Caco-2 (cell line): ENCODE measurements at regions not wholly inside any gene's neighbourhood (a gene's known extent, or its start where the extent isn't known, plus 50 kb on each side); places are given as distances from the start of the nearest gene placed in this dataset.

Source experiments
- BruUV-seq: library from RNA; stranded (reverse); fragments of 400-500 nt; replicated peaks from 2 replicates; lab custom pipeline; 2021; lab: Mats Ljungman, UMichigan
- CTCF ChIA-PET: fragments of 300-600 bp; sonication (Branson Sonifier 250); formaldehyde crosslinking; loops from one replicate; lab custom pipeline; 2022; ENCODE audit warnings: antibody characterized with exemption; lab: Charles Lee
- POLR2A ChIA-PET: fragments of 300-600 bp; sonication (Branson Sonifier 250); formaldehyde crosslinking; loops from one replicate; lab custom pipeline; 2022; ENCODE audit warnings: antibody characterized with exemption; lab: Charles Lee
- DNase-seq, 2 experiments: peaks; one replicate each; pipeline versions ENCODE4 v3.0.0 to v3.0.0-alpha.2; 2020 to 2022
- H3K27me3 ChIP-seq: replicated peaks from 2 replicates; pipeline ENCODE4 v1.6.0; 2011; ENCODE audit warnings: low read length; ENCODE audit not compliant: control insufficient read depth, insufficient read depth
- H3K36me3 ChIP-seq: 2 replicates; pipeline ENCODE4 v1.5.1; 2011; ENCODE audit warnings: low read length; ENCODE audit not compliant: control insufficient read depth, insufficient read depth
- H3K4me1 ChIP-seq: fragments of 250-450 bp; sonication (Bioruptor Pico); 2 replicates; pipeline ENCODE4 v1.5.1; 2020; ENCODE audit warnings: mild to moderate bottlenecking
- H3K4me3 ChIP-seq: 2 replicates; pipeline ENCODE4 v1.5.1; 2011; ENCODE audit warnings: low read depth, mild to moderate bottlenecking, control low read depth, low read length
- H3K9me3 ChIP-seq: fragments of 250-450 bp; sonication (Bioruptor Pico); 2 replicates; pipeline ENCODE4 v1.5.1; 2020; ENCODE audit warnings: mild to moderate bottlenecking, moderate library complexity
- H3K27ac Mint-ChIP-seq: one replicate; pipeline ENCODE4 v1.8.0; 2022; ENCODE audit warnings: mixed read lengths; ENCODE audit not compliant: unreplicated experiment
- H3K27me3 Mint-ChIP-seq: one replicate; pipeline ENCODE4 v1.8.0; 2022; ENCODE audit warnings: mixed read lengths; ENCODE audit not compliant: insufficient read depth, unreplicated experiment
- H3K36me3 Mint-ChIP-seq: one replicate; pipeline ENCODE4 v1.8.0; 2022; ENCODE audit warnings: mild to moderate bottlenecking, mixed read lengths; ENCODE audit not compliant: insufficient read depth, unreplicated experiment
- H3K4me1 Mint-ChIP-seq: one replicate; pipeline ENCODE4 v1.8.0; 2022; ENCODE audit warnings: low read depth, mixed read lengths; ENCODE audit not compliant: unreplicated experiment
- H3K4me3 Mint-ChIP-seq: one replicate; pipeline ENCODE4 v1.8.0; 2022; ENCODE audit warnings: mild to moderate bottlenecking, moderate library complexity, mixed read lengths; ENCODE audit not compliant: unreplicated experiment
- H3K9me3 Mint-ChIP-seq: one replicate; pipeline ENCODE4 v1.8.0; 2022; ENCODE audit warnings: mixed read lengths; ENCODE audit not compliant: unreplicated experiment
- intact Hi-C: fragments of 100-400 bp; cut with micrococcal nuclease; formaldehyde crosslinking; loops from one replicate; pipeline ENCODE4 v1.10.0; 2022; ENCODE audit not compliant: unreplicated experiment
- TF ChIP-seq, protein P1 (sequence below), 2 experiments: fragments of 200-600 bp in 1 of 2; IDR thresholded peaks; 1 replicate in 1 of 2; 2 replicates in 1 of 2; pipeline versions ENCODE4 v1.5.1 to v1.8.0; 2011 to 2022; ENCODE audit warnings: antibody characterized with exemption in 1 of 2, control low read depth in 1 of 2, inconsistent platforms in 1 of 2, low read depth in 1 of 2, low read length in 1 of 2, mild to moderate bottlenecking in 1 of 2, moderate library complexity in 1 of 2; ENCODE audit not compliant: insufficient read depth in 1 of 2, severe bottlenecking in 1 of 2, unreplicated experiment in 1 of 2

DNA sequence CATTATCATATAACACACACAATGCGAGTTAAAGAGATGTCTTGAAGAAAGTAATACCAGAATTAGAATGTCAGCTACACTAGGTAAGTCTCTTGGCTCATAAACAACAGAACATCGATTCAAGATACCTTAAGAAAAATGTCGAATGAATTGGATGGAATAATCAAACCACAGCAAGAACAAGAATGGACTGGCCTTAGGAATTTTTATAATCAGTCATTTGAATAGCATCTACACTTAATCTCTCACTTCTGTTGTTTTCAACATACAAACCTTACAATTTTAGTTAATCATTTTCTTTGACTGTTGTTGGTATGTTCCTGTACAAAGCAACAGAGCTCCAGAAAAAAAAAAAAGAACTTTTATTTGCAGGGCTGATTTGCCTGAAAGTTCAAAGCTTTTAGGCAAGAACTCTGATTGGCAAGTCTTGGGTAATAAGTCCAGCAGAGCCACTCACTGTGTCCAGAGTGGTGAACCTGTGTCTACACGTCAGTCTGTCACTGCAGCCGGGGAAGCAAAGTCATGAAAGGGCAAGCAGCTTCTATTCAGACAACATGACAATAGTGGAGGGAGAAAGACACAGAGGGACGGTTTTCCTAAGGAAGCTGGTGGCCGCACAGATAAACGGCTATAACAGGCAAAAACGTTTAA is 1026.1 kb upstream of the MIR17HG start:
- POLR2A ChIA-PET, result interaction anchor here (0.6 kb wide), 1 partner anchor 67 kb away, joined by 5 read pairs; no protein-coding TSS in a partner anchor
- H3K9me3 Mint-ChIP-seq, result no peaks in the 10 kb centered on the region
- H3K27me3 ChIP-seq, result no peaks in the 10 kb centered on the region
- no TSS peak for BruUV-seq
- no peaks in the 10 kb centered on the region for H3K9me3 ChIP-seq
- CTCF ChIA-PET, result no interaction called here
- peak in 1 of 2 experiments; percentile 25 for DNase-seq
- H3K4me1 ChIP-seq, result 0 out of 2 replicates have a peak, but pooled peaks cover 9% of the 10 kb centered on the region
- peaks cover 12% of the 10 kb centered on the region for H3K4me1 Mint-ChIP-seq
- no peaks in the 10 kb centered on the region for H3K36me3 ChIP-seq
- no peak overlapping the region for H3K27ac Mint-ChIP-seq
- TF ChIP-seq, protein P1, sequence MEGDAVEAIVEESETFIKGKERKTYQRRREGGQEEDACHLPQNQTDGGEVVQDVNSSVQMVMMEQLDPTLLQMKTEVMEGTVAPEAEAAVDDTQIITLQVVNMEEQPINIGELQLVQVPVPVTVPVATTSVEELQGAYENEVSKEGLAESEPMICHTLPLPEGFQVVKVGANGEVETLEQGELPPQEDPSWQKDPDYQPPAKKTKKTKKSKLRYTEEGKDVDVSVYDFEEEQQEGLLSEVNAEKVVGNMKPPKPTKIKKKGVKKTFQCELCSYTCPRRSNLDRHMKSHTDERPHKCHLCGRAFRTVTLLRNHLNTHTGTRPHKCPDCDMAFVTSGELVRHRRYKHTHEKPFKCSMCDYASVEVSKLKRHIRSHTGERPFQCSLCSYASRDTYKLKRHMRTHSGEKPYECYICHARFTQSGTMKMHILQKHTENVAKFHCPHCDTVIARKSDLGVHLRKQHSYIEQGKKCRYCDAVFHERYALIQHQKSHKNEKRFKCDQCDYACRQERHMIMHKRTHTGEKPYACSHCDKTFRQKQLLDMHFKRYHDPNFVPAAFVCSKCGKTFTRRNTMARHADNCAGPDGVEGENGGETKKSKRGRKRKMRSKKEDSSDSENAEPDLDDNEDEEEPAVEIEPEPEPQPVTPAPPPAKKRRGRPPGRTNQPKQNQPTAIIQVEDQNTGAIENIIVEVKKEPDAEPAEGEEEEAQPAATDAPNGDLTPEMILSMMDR (IDR thresholded peaks at IDR 0.05; ENCODE audit: insufficient read depth in 1 of 2, low read depth in 1 of 2, low read length in 1 of 2, severe bottlenecking in 1 of 2, unreplicated experiment in 1 of 2), result no peak
- intact Hi-C loops, result no loop called here
- H3K4me3 ChIP-seq, result no peak overlapping the region
- no peaks in the 10 kb centered on the region for H3K27me3 Mint-ChIP-seq
- H3K4me3 Mint-ChIP-seq, result no peak overlapping the region
- H3K36me3 Mint-ChIP-seq, result no peaks in the 10 kb centered on the region

DNA sequence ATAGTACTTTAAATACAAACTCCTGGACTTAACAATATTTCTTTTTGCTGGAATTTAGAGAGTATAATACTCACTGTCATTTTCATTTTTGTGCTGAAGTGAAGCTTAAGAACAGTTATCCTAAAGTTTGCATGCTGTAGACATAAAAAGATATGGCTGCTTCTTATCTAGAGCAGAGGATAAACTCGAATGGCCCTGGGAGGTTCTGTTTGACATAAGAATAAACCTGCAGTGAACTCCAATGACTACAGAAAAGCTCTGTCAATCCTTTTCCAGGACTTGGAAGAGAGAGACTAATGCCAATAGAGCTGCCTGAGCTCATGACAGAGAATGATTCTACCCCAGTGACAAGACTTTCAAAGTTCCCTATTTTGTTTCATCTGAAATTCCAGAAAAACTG is 1017.8 kb upstream of the MIR17HG start:
- Mint-ChIP-seq H3K9me3 (no peaks in the 10 kb centered on the region), H3K4me1 (no peaks in the 10 kb centered on the region), H3K36me3 (no peaks in the 10 kb centered on the region), H3K4me3 (no peak overlapping the region), H3K27ac (no peak overlapping the region), H3K27me3 (no peaks in the 10 kb centered on the region)
- Histone ChIP-seq H3K4me3 (no peak overlapping the region), H3K36me3 (no peaks in the 10 kb centered on the region), H3K27me3 (no peaks in the 10 kb centered on the region), H3K4me1 (no peaks in the 10 kb centered on the region), H3K9me3 (no peaks in the 10 kb centered on the region)
- POLR2A ChIA-PET, result no interaction called here
- no peak for DNase-seq
- CTCF ChIA-PET, result no interaction called here
- no TSS peak for BruUV-seq
- TF ChIP-seq, protein P1 (IDR thresholded peaks at IDR 0.05; ENCODE audit: insufficient read depth in 1 of 2, low read depth in 1 of 2, low read length in 1 of 2, severe bottlenecking in 1 of 2, unreplicated experiment in 1 of 2), result no peak
- intact Hi-C loops, result no loop called here

DNA sequence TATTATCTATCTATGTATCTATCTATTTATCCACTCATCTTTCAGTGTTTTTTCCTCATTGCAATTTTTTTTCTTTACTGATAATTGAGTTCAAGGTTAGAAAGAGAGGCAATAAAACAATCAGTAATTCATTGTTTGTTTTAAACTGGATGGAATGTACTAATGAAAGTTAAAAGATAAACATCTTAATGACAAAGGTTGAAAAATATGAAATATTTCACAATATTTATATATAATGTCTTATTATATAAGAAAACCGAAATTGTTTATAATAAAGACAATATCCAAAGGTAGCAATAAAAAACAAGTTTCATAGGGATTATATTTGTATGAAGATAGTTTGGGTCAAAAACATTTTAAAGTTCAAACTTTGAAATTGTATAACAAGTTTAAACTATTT is 1015.5 kb upstream of the MIR17HG start:
- Mint-ChIP-seq H3K27me3 (no peaks in the 10 kb centered on the region), H3K4me1 (no peaks in the 10 kb centered on the region), H3K9me3 (no peaks in the 10 kb centered on the region), H3K27ac (no peak overlapping the region), H3K36me3 (no peaks in the 10 kb centered on the region), H3K4me3 (no peak overlapping the region)
- no TSS peak for BruUV-seq
- POLR2A ChIA-PET, result no interaction called here
- TF ChIP-seq, protein P1 (IDR thresholded peaks at IDR 0.05; ENCODE audit: insufficient read depth in 1 of 2, low read depth in 1 of 2, low read length in 1 of 2, severe bottlenecking in 1 of 2, unreplicated experiment in 1 of 2), result no peak
- Histone ChIP-seq H3K9me3 (no peaks in the 10 kb centered on the region), H3K4me1 (no peaks in the 10 kb centered on the region), H3K36me3 (no peaks in the 10 kb centered on the region), H3K27me3 (no peaks in the 10 kb centered on the region), H3K4me3 (no peak overlapping the region)
- intact Hi-C loops, result no loop called here
- CTCF ChIA-PET, result no interaction called here
- no peak for DNase-seq
